HepG2 (cell line): ENCODE measurements at regions not wholly inside any gene's neighbourhood (a gene's known extent, or its start where the extent isn't known, plus 50 kb on each side); places are given as distances from the start of the nearest gene placed in this dataset.

Experiments
- BRF2 ChIP-seq: sonication (generic); formaldehyde crosslinking; IDR thresholded peaks from 2 replicates; pipeline ENCODE4 v1.8.1; 2022; ENCODE audit warnings: mild to moderate bottlenecking, missing genetic modification reagents
- CTCF ChIP-seq: sonication (generic); formaldehyde crosslinking; IDR thresholded peaks from 2 replicates; pipeline ENCODE4 v1.5.0; 2020; ENCODE audit warnings: mild to moderate bottlenecking, missing genetic modification reagents, moderate library complexity
- FOXP4 ChIP-seq: sonication (generic); formaldehyde crosslinking; IDR thresholded peaks from 2 replicates; pipeline ENCODE4 v1.4.0; 2020; ENCODE audit warnings: missing genetic modification reagents
- IRF9 ChIP-seq: sonication (generic); formaldehyde crosslinking; IDR thresholded peaks from 2 replicates; pipeline ENCODE4 v1.8.0; 2022; ENCODE audit warnings: missing genetic modification reagents, mild to moderate bottlenecking, borderline replicate concordance
- MAFK ChIP-seq, 2 experiments: IDR thresholded peaks in 1 of 2; conservative IDR thresholded peaks in 1 of 2; 2 replicates each; pipeline ENCODE4 v1.6.1; 2011; ENCODE audit warnings: improper control_type of control experiment in 2 of 2, low read length in 2 of 2
- MBNL3 ChIP-seq: fragments of 250-450 bp; sonication (Bioruptor Pico); conservative IDR thresholded peaks from 2 replicates; pipeline ENCODE4 v1.8.0; 2022; ENCODE audit warnings: mild to moderate bottlenecking, inconsistent platforms
- MYC ChIP-seq: sonication (generic); formaldehyde crosslinking; IDR thresholded peaks from 2 replicates; pipeline ENCODE4 v1.9.0; 2021; ENCODE audit warnings: missing genetic modification reagents, borderline replicate concordance
- NFIB ChIP-seq: sonication (generic); formaldehyde crosslinking; IDR thresholded peaks from 2 replicates; pipeline ENCODE4 v1.9.0; 2021; ENCODE audit warnings: missing genetic modification reagents, mild to moderate bottlenecking, borderline replicate concordance
- PRMT3 ChIP-seq: sonication (generic); formaldehyde crosslinking; IDR thresholded peaks from 2 replicates; pipeline ENCODE4 v1.8.1; 2022; ENCODE audit warnings: low read depth, mild to moderate bottlenecking, moderate library complexity, missing genetic modification reagents, borderline replicate concordance
- SIN3B ChIP-seq: fragments of 150-350 bp; IDR thresholded peaks from 2 replicates; pipeline ENCODE4 v1.6.1; 2014; ENCODE audit warnings: low read length
- SRSF9 ChIP-seq: fragments of 200-400 bp; formaldehyde crosslinking; IDR thresholded peaks from 2 replicates; pipeline ENCODE4 v1.6.1; 2018; ENCODE audit warnings: borderline replicate concordance, mild to moderate bottlenecking, low read depth, low read length; ENCODE audit not compliant: insufficient read depth, poor library complexity, severe bottlenecking
- THAP9 ChIP-seq: sonication (generic); formaldehyde crosslinking; IDR thresholded peaks from 2 replicates; pipeline ENCODE4; 2020; ENCODE audit warnings: missing genetic modification reagents, mild to moderate bottlenecking, borderline replicate concordance
- ZNF432 ChIP-seq: sonication (generic); formaldehyde crosslinking; IDR thresholded peaks from 2 replicates; pipeline ENCODE4 v1.5.0; 2020; ENCODE audit warnings: missing genetic modification reagents, mild to moderate bottlenecking, borderline replicate concordance
- ZNF550 ChIP-seq: sonication (generic); formaldehyde crosslinking; IDR thresholded peaks from 2 replicates; pipeline ENCODE4 v1.4.0; 2020; ENCODE audit warnings: mild to moderate bottlenecking, missing genetic modification reagents, borderline replicate concordance

GRCh38 chrX:97691901-97692455, 808.3 kb downstream of the RPA4 start:
- TF ChIP-seq CTCF (CRISPR knock-in tag) (no peak), FOXP4 (CRISPR knock-in tag) (no peak), ZNF550 (no peak), MYC (no peak), SIN3B (no peak), IRF9 (CRISPR knock-in tag) (no peak), PRMT3 (CRISPR knock-in tag) (no peak), MBNL3 (CRISPR knock-in tag) (no peak), THAP9 (CRISPR knock-in tag) (no peak), NFIB (CRISPR knock-in tag) (no peak), ZNF432 (no peak), BRF2 (CRISPR knock-in tag) (no peak), MAFK (conservative IDR thresholded peaks at IDR 0.05 in 1 of 2, IDR thresholded peaks at IDR 0.05 in 1 of 2; ENCODE audit: low read length in 2 of 2) (no peak), SRSF9 (no peak)
